Fibroblast of pulmonary artery (primary cell): ENCODE measurements at regions not wholly inside any gene's neighbourhood (a gene's known extent, or its start where the extent isn't known, plus 50 kb on each side); places are given as distances from the start of the nearest gene placed in this dataset.

ENCODE experiments used
- DNase-seq: peaks from one replicate; pipeline ENCODE4 v3.0.0-alpha.2; 2010; ENCODE audit warnings: low read depth
- H3K4me3 ChIP-seq: replicated peaks from 2 replicates; pipeline ENCODE4 v1.5.1; 2011; ENCODE audit warnings: low read depth, mild to moderate bottlenecking, control low read depth, low read length, moderate library complexity
- TF ChIP-seq, protein P1 (sequence below): IDR thresholded peaks from 2 replicates; pipeline ENCODE4 v1.5.1; 2011; ENCODE audit warnings: mild to moderate bottlenecking, control low read depth, low read length, inconsistent platforms; ENCODE audit errors: missing control alignments

DNA sequence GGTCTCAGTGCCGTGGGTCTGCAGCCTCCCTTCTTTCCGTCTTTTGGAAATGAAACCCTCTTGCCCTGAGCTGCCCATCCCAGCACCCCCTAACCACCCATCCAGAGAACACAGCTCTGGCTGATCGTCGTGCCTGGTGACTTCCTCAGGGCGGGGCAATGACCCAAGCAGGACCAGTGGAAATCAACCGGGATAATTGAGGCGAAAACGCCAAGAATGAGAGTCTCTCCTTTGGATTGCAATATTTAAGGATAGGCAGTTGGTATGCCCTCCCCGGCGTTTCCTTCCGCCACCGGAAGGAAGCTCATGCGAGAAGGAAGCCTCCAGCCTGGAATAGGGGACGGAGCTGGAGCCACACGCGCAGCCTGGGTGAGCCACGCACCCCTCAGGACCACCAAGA lies 73.7 kb upstream of the PFKP start:
- no peak overlapping the region for H3K4me3 ChIP-seq
- no peak for DNase-seq
- TF ChIP-seq, protein P1, sequence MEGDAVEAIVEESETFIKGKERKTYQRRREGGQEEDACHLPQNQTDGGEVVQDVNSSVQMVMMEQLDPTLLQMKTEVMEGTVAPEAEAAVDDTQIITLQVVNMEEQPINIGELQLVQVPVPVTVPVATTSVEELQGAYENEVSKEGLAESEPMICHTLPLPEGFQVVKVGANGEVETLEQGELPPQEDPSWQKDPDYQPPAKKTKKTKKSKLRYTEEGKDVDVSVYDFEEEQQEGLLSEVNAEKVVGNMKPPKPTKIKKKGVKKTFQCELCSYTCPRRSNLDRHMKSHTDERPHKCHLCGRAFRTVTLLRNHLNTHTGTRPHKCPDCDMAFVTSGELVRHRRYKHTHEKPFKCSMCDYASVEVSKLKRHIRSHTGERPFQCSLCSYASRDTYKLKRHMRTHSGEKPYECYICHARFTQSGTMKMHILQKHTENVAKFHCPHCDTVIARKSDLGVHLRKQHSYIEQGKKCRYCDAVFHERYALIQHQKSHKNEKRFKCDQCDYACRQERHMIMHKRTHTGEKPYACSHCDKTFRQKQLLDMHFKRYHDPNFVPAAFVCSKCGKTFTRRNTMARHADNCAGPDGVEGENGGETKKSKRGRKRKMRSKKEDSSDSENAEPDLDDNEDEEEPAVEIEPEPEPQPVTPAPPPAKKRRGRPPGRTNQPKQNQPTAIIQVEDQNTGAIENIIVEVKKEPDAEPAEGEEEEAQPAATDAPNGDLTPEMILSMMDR, result no peak

DNA sequence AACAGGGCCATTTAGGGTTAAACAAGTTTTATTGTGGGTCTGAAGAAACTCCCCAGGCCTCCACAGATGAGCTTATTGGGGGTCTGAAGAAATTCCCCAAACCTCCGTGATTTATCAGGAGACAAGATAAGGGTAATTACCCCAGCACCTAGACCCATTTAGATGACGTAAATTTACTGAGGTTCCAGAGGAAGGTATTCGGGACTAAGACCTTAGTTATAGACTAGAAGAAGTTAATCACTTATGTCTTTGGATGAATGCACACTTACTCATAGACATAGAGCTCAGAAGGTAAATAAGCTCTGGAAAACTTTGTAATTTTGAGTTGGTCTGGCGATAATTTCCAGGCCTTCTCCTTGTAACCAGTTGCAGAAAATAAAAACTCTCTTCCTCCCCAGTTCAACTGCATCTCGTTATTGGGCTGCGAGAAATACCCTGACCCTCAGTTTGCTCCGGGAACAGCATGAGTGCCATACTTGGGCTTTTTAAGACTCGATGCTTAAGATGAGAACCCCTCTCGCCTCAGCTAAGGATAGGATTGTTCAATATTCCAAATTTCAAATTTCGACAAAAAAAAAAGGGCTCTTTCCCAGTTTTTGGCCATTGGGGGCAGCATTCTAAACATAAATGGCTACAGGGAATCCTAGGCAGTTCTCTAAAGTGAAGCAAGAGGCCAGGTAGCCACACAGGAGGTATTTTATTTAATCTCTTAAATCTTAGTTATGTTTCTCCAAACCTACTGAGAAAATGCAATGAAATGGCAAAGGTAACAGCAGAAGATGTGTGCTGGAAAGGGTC lies 74.7 kb upstream of the PFKP start:
- H3K4me3 ChIP-seq, result no peak overlapping the region
- TF ChIP-seq, protein P1, result peak; percentile 33
- DNase-seq, result no peak

DNA sequence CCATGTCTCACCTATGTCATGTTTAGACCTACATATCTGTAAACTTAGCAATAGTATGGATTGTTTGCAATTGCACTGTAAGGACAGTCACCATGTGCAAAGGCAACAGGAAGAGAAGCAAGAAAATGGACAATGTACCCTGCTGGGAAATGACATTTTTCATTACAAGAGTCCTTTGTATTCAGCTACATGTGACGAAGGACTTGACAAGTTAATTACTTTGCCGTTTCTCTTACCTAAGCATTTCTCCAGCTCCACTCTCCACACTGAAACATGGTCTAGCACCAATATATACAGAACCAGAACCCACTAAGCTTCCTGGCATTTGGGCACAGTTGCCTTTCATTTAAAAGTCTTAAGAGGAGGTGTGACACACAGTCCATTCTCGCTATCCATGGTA lies 76.6 kb upstream of the PFKP start:
- no peak for DNase-seq
- no peak overlapping the region for H3K4me3 ChIP-seq
- TF ChIP-seq, protein P1, result no peak

DNA sequence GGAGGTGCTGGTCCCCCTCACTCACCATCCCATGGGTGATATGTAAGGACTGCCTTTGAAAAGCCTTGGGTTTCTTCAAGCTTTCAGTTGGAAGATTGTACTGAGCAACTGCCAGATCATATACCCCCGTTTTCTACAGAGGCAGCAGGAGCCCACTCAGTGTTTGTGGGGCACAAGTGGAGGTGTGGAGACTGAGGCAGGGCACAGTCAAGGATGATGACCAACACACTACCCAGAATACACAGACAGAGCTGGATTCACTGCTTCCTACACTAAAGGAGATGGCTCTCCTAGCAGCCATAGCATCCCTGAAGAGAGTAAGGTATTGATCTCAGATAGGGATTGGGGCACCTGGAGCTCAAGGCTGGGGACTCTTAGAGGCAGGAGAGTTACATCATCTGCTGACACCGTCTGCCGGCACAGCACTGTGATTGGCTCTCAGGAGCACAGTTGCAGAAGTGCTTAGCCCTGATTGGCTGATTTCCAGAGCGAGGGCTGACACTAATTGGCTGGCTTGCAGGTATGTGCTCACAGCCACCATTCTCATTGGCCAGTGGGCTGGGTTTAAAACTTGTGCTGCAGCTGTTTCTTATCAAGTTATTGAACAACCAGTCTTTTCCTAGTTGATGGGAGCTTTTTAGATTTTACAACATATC lies 77.9 kb upstream of the PFKP start:
- TF ChIP-seq, protein P1, result no peak
- DNase-seq, result no peak
- no peak overlapping the region for H3K4me3 ChIP-seq

DNA sequence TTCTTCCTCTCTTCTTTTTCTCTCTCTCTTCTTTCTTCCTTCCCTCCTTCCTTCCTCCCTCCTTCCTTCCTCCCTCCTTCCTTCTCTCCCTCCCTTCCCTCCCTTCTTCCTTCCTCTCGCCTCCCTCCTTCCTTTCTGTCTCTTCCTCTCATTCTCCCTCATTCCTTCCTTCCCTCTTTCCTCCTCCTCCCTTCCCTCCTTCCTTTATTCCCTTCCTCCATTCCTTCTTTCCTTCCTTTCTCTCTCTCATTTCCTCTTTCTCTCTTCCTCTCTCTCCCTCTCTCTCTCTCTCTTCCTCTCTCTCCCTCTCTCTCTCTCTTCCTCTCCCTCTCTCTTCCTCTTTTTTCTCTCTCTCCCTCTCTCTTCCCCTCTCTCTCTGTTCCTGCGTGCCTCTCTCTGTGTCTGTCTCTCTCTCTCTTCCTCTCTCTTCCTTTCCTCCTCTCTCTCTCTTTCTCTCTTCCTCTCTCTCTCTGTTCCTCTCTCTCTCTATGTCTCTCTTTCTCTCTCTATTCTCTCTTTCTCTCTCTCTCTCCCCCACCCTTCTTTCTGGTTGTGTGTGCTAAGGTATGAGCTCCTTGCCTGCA lies 80.1 kb upstream of the PFKP start:
- no peak overlapping the region for H3K4me3 ChIP-seq
- DNase-seq, result no peak
- TF ChIP-seq, protein P1, result no peak

DNA sequence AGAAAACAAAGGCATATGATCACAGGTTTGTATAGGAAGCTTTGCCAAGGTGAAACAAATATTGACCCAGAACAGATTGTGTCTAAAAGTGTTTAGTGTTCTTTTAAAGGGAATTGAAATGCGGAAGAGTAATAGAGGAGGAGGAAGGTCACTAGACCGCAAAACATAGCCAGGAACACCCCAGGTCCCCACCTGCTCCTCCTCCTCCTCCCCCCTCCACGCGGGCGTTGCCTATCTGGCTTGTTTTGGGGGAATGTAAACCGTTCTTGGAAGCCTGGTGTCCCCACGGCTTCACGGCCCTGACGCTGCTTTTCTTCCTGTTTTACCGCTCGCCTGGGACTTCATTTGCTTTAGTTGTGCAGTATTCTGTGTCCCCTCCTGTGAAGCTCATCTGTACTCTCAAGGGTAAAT lies 81.0 kb upstream of the PFKP start:
- no peak for DNase-seq
- no peak overlapping the region for H3K4me3 ChIP-seq
- TF ChIP-seq, protein P1, result no peak
